Activated naive CD4-positive, alpha-beta T cell treated with anti-CD3 and anti-CD28 coated beads, Interleukin-2, amount 50 U/mL, for 24 hours (primary cell): ENCODE measurements at regions not wholly inside any gene's neighbourhood (a gene's known extent, or its start where the extent isn't known, plus 50 kb on each side); places are given as distances from the start of the nearest gene placed in this dataset.

Experiments used
- H3K27ac Mint-ChIP-seq: one replicate; pipeline ENCODE4 v1.8.0; 2021; ENCODE audit warnings: mild to moderate bottlenecking, mixed read lengths
- H3K27me3 Mint-ChIP-seq: one replicate; pipeline ENCODE4 v1.8.0; 2021; ENCODE audit warnings: mixed read lengths
- H3K36me3 Mint-ChIP-seq: one replicate; pipeline ENCODE4 v1.8.0; 2021; ENCODE audit warnings: mixed read lengths
- H3K4me1 Mint-ChIP-seq: one replicate; pipeline ENCODE4 v1.8.0; 2021; ENCODE audit warnings: mixed read lengths
- H3K4me3 Mint-ChIP-seq: one replicate; pipeline ENCODE4 v1.8.0; 2021; ENCODE audit warnings: mild to moderate bottlenecking, mixed read lengths
- H3K9me3 Mint-ChIP-seq: one replicate; pipeline ENCODE4 v1.8.0; 2021; ENCODE audit warnings: mixed read lengths

- H3K4me1 Mint-ChIP-seq = no peaks in the 10 kb centered on the region
- no peaks in the 10 kb centered on the region for H3K36me3 Mint-ChIP-seq
- H3K4me3 Mint-ChIP-seq = no peak overlapping the region
- no peaks in the 10 kb centered on the region for H3K27me3 Mint-ChIP-seq
- H3K9me3 Mint-ChIP-seq = peaks cover 5% of the 10 kb centered on the region
- no peak overlapping the region for H3K27ac Mint-ChIP-seq
These were observed 193.6 kb upstream of the ADGRL2 start for GRCh38 chr1:81607086-81607485.

- no peaks in the 10 kb centered on the region for H3K27me3 Mint-ChIP-seq
- no peaks in the 10 kb centered on the region for H3K36me3 Mint-ChIP-seq
These were observed 194.1 kb upstream of the ADGRL2 start for GRCh38 chr1:81606656-81607055.

DNA sequence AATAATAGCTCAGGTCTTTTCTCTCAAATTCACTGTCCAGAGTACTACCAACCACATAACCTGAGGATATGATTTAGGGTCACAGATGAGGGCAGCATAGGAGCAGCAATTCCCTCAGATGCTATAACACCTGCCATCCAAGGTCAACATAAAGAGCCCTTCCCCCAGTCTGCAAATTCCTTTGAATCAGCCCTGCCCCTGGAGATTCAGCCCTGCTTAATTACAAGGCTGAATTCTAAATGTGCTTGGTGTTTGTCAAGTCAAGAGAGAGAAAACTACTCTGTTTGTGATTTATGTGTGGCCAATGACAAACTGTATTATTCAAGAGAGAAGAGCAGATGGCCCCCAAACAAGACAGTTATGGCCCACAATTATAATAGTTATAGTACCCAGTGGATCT lies 195.7 kb upstream of the ADGRL2 start:
- peaks cover 5% of the 10 kb centered on the region for H3K9me3 Mint-ChIP-seq
- H3K27ac Mint-ChIP-seq = no peak overlapping the region
- H3K36me3 Mint-ChIP-seq = no peaks in the 10 kb centered on the region
- H3K27me3 Mint-ChIP-seq = no peaks in the 10 kb centered on the region
- no peak overlapping the region for H3K4me3 Mint-ChIP-seq
- no peaks in the 10 kb centered on the region for H3K4me1 Mint-ChIP-seq

More at GRCh38 chr1:81606656-81607055, 194.1 kb upstream of the ADGRL2 start:
- Mint-ChIP-seq H3K4me1 (no peaks in the 10 kb centered on the region), H3K27ac (no peak overlapping the region), H3K9me3 (peaks cover 5% of the 10 kb centered on the region), H3K4me3 (no peak overlapping the region)

GRCh38 chr1:81600878-81601622 lies 199.7 kb upstream of the ADGRL2 start:
- Mint-ChIP-seq H3K4me3 (no peak overlapping the region), H3K9me3 (peaks cover 3% of the 10 kb centered on the region), H3K27ac (no peak overlapping the region), H3K27me3 (no peaks in the 10 kb centered on the region), H3K36me3 (no peaks in the 10 kb centered on the region), H3K4me1 (no peaks in the 10 kb centered on the region)

DNA sequence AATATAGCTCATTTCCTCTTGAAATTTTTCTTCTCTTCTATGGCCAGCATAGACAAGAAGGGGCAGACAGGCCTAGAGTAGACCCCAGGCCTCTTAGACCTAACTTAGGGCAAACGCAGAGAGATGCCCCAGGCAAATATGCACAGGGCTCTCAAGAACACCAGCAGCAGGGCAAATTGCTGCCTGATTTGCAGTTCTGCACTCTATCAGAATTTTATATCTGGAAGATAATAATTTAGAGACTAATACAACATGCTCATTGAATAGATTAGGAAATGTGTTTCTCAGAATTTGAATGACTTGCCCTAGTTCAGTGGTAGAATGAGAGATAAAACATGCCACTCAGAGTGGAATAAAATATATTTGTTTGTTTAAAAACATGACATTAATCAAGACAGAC lies 200.4 kb upstream of the ADGRL2 start:
- H3K4me1 Mint-ChIP-seq = no peaks in the 10 kb centered on the region

GRCh38 chr1:81598623-81599022 lies 202.1 kb upstream of the ADGRL2 start:
- no peak overlapping the region for H3K4me3 Mint-ChIP-seq
- H3K9me3 Mint-ChIP-seq = no peaks in the 10 kb centered on the region
- H3K27ac Mint-ChIP-seq = no peak overlapping the region

More for the DNA sequence above, 200.4 kb upstream of the ADGRL2 start:
- no peaks in the 10 kb centered on the region for H3K9me3 Mint-ChIP-seq
- no peaks in the 10 kb centered on the region for H3K27me3 Mint-ChIP-seq
- no peaks in the 10 kb centered on the region for H3K36me3 Mint-ChIP-seq
- H3K4me3 Mint-ChIP-seq = no peak overlapping the region
- no peak overlapping the region for H3K27ac Mint-ChIP-seq

GRCh38 chr1:81597720-81598426 lies 202.9 kb upstream of the ADGRL2 start:
- H3K36me3 Mint-ChIP-seq = no peaks in the 10 kb centered on the region
- H3K9me3 Mint-ChIP-seq = no peaks in the 10 kb centered on the region
- H3K27ac Mint-ChIP-seq = no peak overlapping the region
- no peak overlapping the region for H3K4me3 Mint-ChIP-seq
- H3K27me3 Mint-ChIP-seq = no peaks in the 10 kb centered on the region
- H3K4me1 Mint-ChIP-seq = no peaks in the 10 kb centered on the region

More at GRCh38 chr1:81598623-81599022, 202.1 kb upstream of the ADGRL2 start:
- Mint-ChIP-seq H3K4me1 (no peaks in the 10 kb centered on the region), H3K36me3 (no peaks in the 10 kb centered on the region), H3K27me3 (no peaks in the 10 kb centered on the region)

GRCh38 chr1:81596341-81596740 lies 204.4 kb upstream of the ADGRL2 start:
- Mint-ChIP-seq H3K36me3 (no peaks in the 10 kb centered on the region), H3K4me3 (no peak overlapping the region), H3K9me3 (no peaks in the 10 kb centered on the region), H3K4me1 (no peaks in the 10 kb centered on the region), H3K27ac (no peak overlapping the region), H3K27me3 (no peaks in the 10 kb centered on the region)

DNA sequence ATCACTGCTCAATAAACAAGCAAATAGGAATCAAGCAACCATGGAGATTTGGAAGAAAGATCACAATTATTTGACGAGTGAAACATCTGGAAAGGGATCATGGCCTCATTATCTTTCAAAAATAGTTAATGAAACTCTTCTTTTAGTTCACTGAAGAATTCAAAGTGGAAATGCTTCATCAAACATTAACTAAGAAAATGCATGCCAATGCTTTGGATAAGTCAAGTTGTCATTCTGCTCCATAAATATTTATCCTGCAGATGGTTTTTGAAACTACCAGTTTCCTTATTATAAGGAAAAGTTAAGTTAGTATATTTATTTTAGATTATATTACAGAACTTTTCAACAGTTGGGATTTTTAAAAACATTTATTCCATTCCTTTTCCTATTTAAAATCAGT lies 206.5 kb upstream of the ADGRL2 start:
- Mint-ChIP-seq H3K27ac (no peak overlapping the region), H3K9me3 (peaks cover 7% of the 10 kb centered on the region), H3K4me1 (no peaks in the 10 kb centered on the region), H3K36me3 (no peaks in the 10 kb centered on the region), H3K27me3 (no peaks in the 10 kb centered on the region), H3K4me3 (no peak overlapping the region)

GRCh38 chr1:81592233-81592632 lies 208.5 kb upstream of the ADGRL2 start:
- Mint-ChIP-seq H3K4me3 (no peak overlapping the region), H3K4me1 (no peaks in the 10 kb centered on the region), H3K27me3 (no peaks in the 10 kb centered on the region), H3K27ac (no peak overlapping the region), H3K36me3 (no peaks in the 10 kb centered on the region), H3K9me3 (peaks cover 7% of the 10 kb centered on the region)

GRCh38 chr1:81590171-81590570 lies 210.6 kb upstream of the ADGRL2 start:
- H3K36me3 Mint-ChIP-seq = no peaks in the 10 kb centered on the region
- H3K27ac Mint-ChIP-seq = no peak overlapping the region
- no peak overlapping the region for H3K4me3 Mint-ChIP-seq
- H3K9me3 Mint-ChIP-seq = peaks cover 7% of the 10 kb centered on the region
- no peaks in the 10 kb centered on the region for H3K4me1 Mint-ChIP-seq
- no peaks in the 10 kb centered on the region for H3K27me3 Mint-ChIP-seq

DNA sequence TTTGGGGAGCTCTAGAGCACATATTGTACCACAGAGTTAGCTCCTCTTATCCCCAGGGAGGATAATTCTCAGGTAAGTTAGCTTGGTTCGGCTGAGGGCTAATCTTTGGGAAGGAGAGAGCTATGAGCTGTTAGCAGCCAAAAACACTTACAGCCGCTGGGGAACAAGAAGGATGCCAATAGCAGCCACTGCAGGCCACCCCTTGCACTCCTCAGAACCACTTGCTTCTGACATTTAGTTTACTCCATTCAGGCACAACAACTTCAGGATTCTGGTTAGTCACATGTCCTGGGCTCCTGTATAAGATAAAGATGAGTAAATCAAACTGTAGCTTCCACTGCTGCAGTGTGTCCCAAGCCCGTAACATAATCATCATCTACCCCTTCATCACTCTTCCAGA lies 212.6 kb upstream of the ADGRL2 start:
- Mint-ChIP-seq H3K4me3 (no peak overlapping the region), H3K4me1 (no peaks in the 10 kb centered on the region), H3K27ac (no peak overlapping the region), H3K27me3 (no peaks in the 10 kb centered on the region), H3K36me3 (no peaks in the 10 kb centered on the region), H3K9me3 (peaks cover 7% of the 10 kb centered on the region)

GRCh38 chr1:81587426-81587825 lies 213.3 kb upstream of the ADGRL2 start:
- Mint-ChIP-seq H3K27me3 (no peaks in the 10 kb centered on the region), H3K9me3 (peaks cover 7% of the 10 kb centered on the region), H3K4me1 (no peaks in the 10 kb centered on the region), H3K27ac (no peak overlapping the region), H3K36me3 (no peaks in the 10 kb centered on the region), H3K4me3 (no peak overlapping the region)

GRCh38 chr1:81585371-81585770 lies 215.4 kb upstream of the ADGRL2 start:
- Mint-ChIP-seq H3K9me3 (peaks cover 3% of the 10 kb centered on the region), H3K27ac (no peak overlapping the region), H3K4me1 (no peaks in the 10 kb centered on the region), H3K27me3 (no peaks in the 10 kb centered on the region), H3K36me3 (no peaks in the 10 kb centered on the region), H3K4me3 (no peak overlapping the region)

- Mint-ChIP-seq H3K36me3 (no peaks in the 10 kb centered on the region), H3K4me1 (no peaks in the 10 kb centered on the region), H3K27me3 (no peaks in the 10 kb centered on the region), H3K4me3 (no peak overlapping the region), H3K27ac (no peak overlapping the region), H3K9me3 (no peaks in the 10 kb centered on the region)
These were observed 216.3 kb upstream of the ADGRL2 start for GRCh38 chr1:81584398-81584797.

- Mint-ChIP-seq H3K27ac (no peak overlapping the region), H3K4me3 (no peak overlapping the region), H3K36me3 (no peaks in the 10 kb centered on the region), H3K9me3 (no peaks in the 10 kb centered on the region), H3K27me3 (no peaks in the 10 kb centered on the region), H3K4me1 (no peaks in the 10 kb centered on the region)
These were observed 216.9 kb upstream of the ADGRL2 start for GRCh38 chr1:81583878-81584277.
